IMR-90 (cell line): ENCODE measurements at regions not wholly inside any gene's neighbourhood (a gene's known extent, or its start where the extent isn't known, plus 50 kb on each side); places are given as distances from the start of the nearest gene placed in this dataset.

Experiments
- ATAC-seq: fragments of 200-7000 bp; cut with Tn5 transposase; 2 replicates; pipeline ENCODE4 v1.9.1; 2020; ENCODE audit warnings: low read depth, mild to moderate bottlenecking, moderate library complexity
- BruUV-seq: library from RNA; stranded (reverse); fragments of 400-500 nt; replicated peaks from 2 replicates; lab custom pipeline; 2021; lab: Mats Ljungman, UMichigan
- CTCF ChIA-PET: fragments of 300-600 bp; formaldehyde crosslinking; extraction: SDS; loops from one replicate; lab custom pipeline; 2021; ENCODE audit warnings: antibody characterized with exemption; lab: Yijun Ruan, JAX
- POLR2A ChIA-PET: fragments of 300-600 bp; sonication (Branson Sonifier 250); formaldehyde crosslinking; loops from one replicate; lab custom pipeline; 2022; ENCODE audit warnings: antibody characterized with exemption; ENCODE audit not compliant: unreplicated experiment; lab: Charles Lee
- DNase-seq: peaks from one replicate; pipeline ENCODE4 v3.0.0; 2013
- H2AFZ ChIP-seq: replicated peaks from 2 replicates; pipeline ENCODE3; 2013; ENCODE audit warnings: low read length, mild to moderate bottlenecking; ENCODE audit not compliant: poor library complexity
- H2AK5ac ChIP-seq: 2 replicates; pipeline ENCODE4 v1.6.1; 2013; ENCODE audit warnings: low read depth, low read length, inconsistent platforms
- H2AK9ac ChIP-seq: replicated peaks from 2 replicates; pipeline ENCODE3; 2013; ENCODE audit warnings: mild to moderate bottlenecking, low read depth, low read length, moderate library complexity; ENCODE audit not compliant: poor library complexity
- H2BK120ac ChIP-seq: 2 replicates; pipeline ENCODE4 v1.6.1; 2013; ENCODE audit warnings: low read depth, low read length, inconsistent platforms
- H2BK15ac ChIP-seq: 3 replicates; pipeline ENCODE4 v1.6.1; 2013; ENCODE audit warnings: low read depth, low read length, inconsistent platforms
- H2BK20ac ChIP-seq: 2 replicates; pipeline ENCODE4 v1.6.1; 2013; ENCODE audit warnings: low read depth, mild to moderate bottlenecking, inconsistent platforms, low read length, moderate library complexity
- H2BK5ac ChIP-seq: 2 replicates; pipeline ENCODE4 v1.6.1; 2013; ENCODE audit warnings: mild to moderate bottlenecking, low read depth, low read length, inconsistent platforms; ENCODE audit not compliant: poor library complexity, severe bottlenecking
- H3K14ac ChIP-seq: replicated peaks from 2 replicates; pipeline ENCODE4 v1.6.1; 2013; ENCODE audit warnings: low read depth, low read length, inconsistent platforms
- H3K18ac ChIP-seq: 2 replicates; pipeline ENCODE4 v1.6.1; 2013; ENCODE audit warnings: low read depth, low read length, control low read depth
- H3K23ac ChIP-seq: 2 replicates; pipeline ENCODE4 v1.6.1; 2013; ENCODE audit warnings: low read depth, low read length, inconsistent platforms
- H3K27ac ChIP-seq: 2 replicates; pipeline ENCODE4 v1.5.1; 2013; ENCODE audit warnings: mild to moderate bottlenecking, control low read depth, low read length; ENCODE audit not compliant: insufficient read depth
- H3K27me3 ChIP-seq: 2 replicates; pipeline ENCODE4 v1.6.1; 2013; ENCODE audit warnings: low read length; ENCODE audit not compliant: control insufficient read depth, insufficient read depth
- H3K36me3 ChIP-seq: 2 replicates; pipeline ENCODE4 v1.6.1; 2013; ENCODE audit warnings: low read length, mixed read lengths; ENCODE audit not compliant: control insufficient read depth, insufficient read depth
- H3K4ac ChIP-seq: 2 replicates; pipeline ENCODE4 v1.6.1; 2013; ENCODE audit warnings: low read depth, low read length, inconsistent platforms
- H3K4me1 ChIP-seq: 2 replicates; pipeline ENCODE4 v1.6.1; 2013; ENCODE audit warnings: low read length, mixed read lengths; ENCODE audit not compliant: control insufficient read depth, insufficient read depth
- H3K4me2 ChIP-seq: 2 replicates; pipeline ENCODE4 v1.6.1; 2013; ENCODE audit warnings: low read depth, mild to moderate bottlenecking, control low read depth, low read length, moderate library complexity
- H3K4me3 ChIP-seq: 2 replicates; pipeline ENCODE4 v1.5.1; 2013; ENCODE audit warnings: low read depth, mild to moderate bottlenecking, control low read depth, low read length, moderate library complexity; ENCODE audit not compliant: insufficient read depth
- H3K56ac ChIP-seq: 2 replicates; pipeline ENCODE4 v1.6.1; 2013; ENCODE audit warnings: low read length, inconsistent platforms; ENCODE audit not compliant: insufficient read depth; ENCODE audit errors: extremely low read depth
- H3K79me1 ChIP-seq, 2 experiments: 2 replicates each; pipeline ENCODE4 v1.6.1; 2013; ENCODE audit warnings: low read length in 2 of 2, inconsistent platforms in 1 of 2, low read depth in 1 of 2
- H3K9ac ChIP-seq: 2 replicates; pipeline ENCODE4 v1.6.1; 2013; ENCODE audit warnings: low read depth, low read length, control low read depth
- H3K9me1 ChIP-seq: 2 replicates; pipeline ENCODE4 v1.6.1; 2013; ENCODE audit warnings: low read length, inconsistent platforms; ENCODE audit not compliant: insufficient read depth
- H3K9me3 ChIP-seq: 2 replicates; pipeline ENCODE4 v1.6.1; 2013; ENCODE audit warnings: low read length; ENCODE audit not compliant: control insufficient read depth, insufficient read depth
- H4K20me1 ChIP-seq: 2 replicates; pipeline ENCODE4 v1.6.1; 2013; ENCODE audit warnings: low read length, inconsistent platforms; ENCODE audit not compliant: insufficient read depth
- H4K5ac ChIP-seq: 2 replicates; pipeline ENCODE4 v1.6.1; 2013; ENCODE audit warnings: mild to moderate bottlenecking, low read depth, low read length, control low read depth
- H4K8ac ChIP-seq, 2 experiments: 2 replicates each; pipeline ENCODE4 v1.6.1; 2013; ENCODE audit warnings: low read depth in 2 of 2, low read length in 2 of 2, control low read depth in 1 of 2, inconsistent platforms in 1 of 2
- H4K91ac ChIP-seq: 2 replicates; pipeline ENCODE4 v1.6.1; 2013; ENCODE audit warnings: low read depth, low read length, inconsistent platforms; ENCODE audit not compliant: insufficient read depth
- CHD1 ChIP-seq: IDR thresholded peaks from 2 replicates; pipeline ENCODE4 v1.6.1; 2012; ENCODE audit warnings: low read depth, low read length, improper control_type of control experiment
- CTCF ChIP-seq: conservative IDR thresholded peaks from 2 replicates; pipeline ENCODE4 v1.5.1; 2012; ENCODE audit warnings: mild to moderate bottlenecking, low read depth, low read length, improper control_type of control experiment
- NFE2L2 ChIP-seq: fragments of 150-350 bp; IDR thresholded peaks from 2 replicates; pipeline ENCODE4 v1.6.1; 2016; ENCODE audit warnings: low read depth, mild to moderate bottlenecking, low read length
- POLR2A ChIP-seq: IDR thresholded peaks from 2 replicates; pipeline ENCODE4 v1.6.1; 2012; ENCODE audit warnings: mild to moderate bottlenecking, low read depth, low read length
- USF2 ChIP-seq: fragments of 150-350 bp; IDR thresholded peaks from 2 replicates; pipeline ENCODE4 v1.6.1; 2017; ENCODE audit warnings: mild to moderate bottlenecking, antibody characterized with exemption, low read length, low read depth
- WGBS, 2 experiments: methylation state at CpG; one replicate each; pipeline versions ENCODE4 v1.1.5 to v1.1.7; 2013; ENCODE audit warnings: missing lambda C conversion rate in 2 of 2; ENCODE audit not compliant: insufficient read length in 1 of 2; ENCODE audit errors: extremely low coverage in 2 of 2; 5-methylcytosine and 5-hydroxymethylcytosine counted together
- dilution Hi-C: fragments of 300-500 bp; cut with HindIII; formaldehyde crosslinking; loops from one replicate; pipeline ENCODE4 v1.14.3; 2018; ENCODE audit warnings: low sequenced_read_pairs; ENCODE audit not compliant: unreplicated experiment
- in situ Hi-C: fragments of 300-500 bp; cut with MboI; formaldehyde crosslinking; loops from 3 replicates; pipeline ENCODE4 v1.14.3; 2019; ENCODE audit warnings: low sequenced_read_pairs, inconsistent platforms, mixed read lengths
- intact Hi-C: fragments of 100-400 bp; cut with micrococcal nuclease; formaldehyde crosslinking; loops from 2 replicates; pipeline ENCODE4 v1.10.0; 2022

- Histone ChIP-seq H3K79me1 (no peaks in the 10 kb centered on the region), H3K36me3 (no peaks in the 10 kb centered on the region), H2AK5ac (no peak overlapping the region), H3K4me3 (no peak overlapping the region), H2BK20ac (no peak overlapping the region; the same call in 1 of the 2 replicates), H2BK120ac (no peak overlapping the region), H2AFZ (no peak overlapping the region), H3K27ac (no peak overlapping the region), H4K20me1 (no peaks in the 10 kb centered on the region), H3K23ac (no peak overlapping the region), H4K5ac (no peak overlapping the region), H2BK15ac (no peak overlapping the region), H3K4me2 (no peak overlapping the region), H3K18ac (no peak overlapping the region), H3K9me3 (no peaks in the 10 kb centered on the region), H3K9ac (no peak overlapping the region), H3K4me1 (peaks cover 12% of the 10 kb centered on the region), H2BK5ac (no peak overlapping the region), H3K56ac (no peak overlapping the region), H3K27me3 (no peaks in the 10 kb centered on the region), H2AK9ac (no peak overlapping the region), H3K14ac (no peak overlapping the region), H3K4ac (peak overlapping the region; percentile 5; the same call in 1 of the 2 replicates), H4K8ac (no peak overlapping the region), H4K91ac (no peak overlapping the region), H3K9me1 (peaks cover 7% of the 10 kb centered on the region)
- no peak for ATAC-seq
- no CpG with 5 or more reads among the region's 5 CpGs for WGBS, 2 experiments
- in situ Hi-C loops (no loop called here), dilution Hi-C loops (no loop called here), intact Hi-C loops (no loop called here)
- no peak for TF ChIP-seq CTCF
- TF ChIP-seq CHD1 = no peak
- TF ChIP-seq USF2 = no peak
- TF ChIP-seq NFE2L2 = no peak
- TF ChIP-seq POLR2A = no peak
- POLR2A ChIA-PET = interaction anchor here (0.6 kb wide), 1 partner anchor 1495 kb away, joined by 13 read pairs; no protein-coding TSS in a partner anchor
- DNase-seq = no peak
- CTCF ChIA-PET = no interaction called here
- BruUV-seq = no TSS peak
These were observed 87.3 kb upstream of the SH3BP4 start for GRCh38 chr2:234864506-234864905.
